ENCODE measurements at regions not wholly inside any gene's neighbourhood (a gene's known extent, or its start where the extent isn't known, plus 50 kb on each side); places are given as distances from the start of the nearest gene placed in this dataset.

GRCh38 chr11:64503186-64503753, 52.5 kb upstream of the SLC22A11 start:
- Histone ChIP-seq H3K27me3 (ENCODE audit: insufficient read depth, poor library complexity, severe bottlenecking) (no peaks in the 10 kb centered on the region), H3K27ac (replicated peaks) (no peak overlapping the region), H3K4me3 (replicated peaks; ENCODE audit: insufficient read depth, low read length) (no peak overlapping the region)
- peak in 1 of 2 experiments; percentile 15 for DNase-seq (ENCODE audit: low read depth in 1 of 2, low spot score in 1 of 2)
- TF ChIP-seq CTCF (IDR thresholded peaks at IDR 0.05; ENCODE audit: insufficient read depth, low read length) = no peak
- no peak for TF ChIP-seq POLR2AphosphoS5 (IDR thresholded peaks at IDR 0.05; ENCODE audit: low read depth)
- TF ChIP-seq REST (IDR thresholded peaks at IDR 0.05; ENCODE audit: insufficient replicate concordance, low read depth) = no peak
- no peak for TF ChIP-seq GABPA (IDR thresholded peaks at IDR 0.05; ENCODE audit: low read depth)
- no peak for TF ChIP-seq SPI1 (IDR thresholded peaks at IDR 0.05; ENCODE audit: borderline replicate concordance, low read depth)

- Histone ChIP-seq H3K4me3 (replicated peaks; ENCODE audit: insufficient read depth, low read length) (no peak overlapping the region), H3K27ac (replicated peaks) (no peak overlapping the region), H3K27me3 (ENCODE audit: insufficient read depth, poor library complexity, severe bottlenecking) (no peaks in the 10 kb centered on the region)
- TF ChIP-seq CTCF (IDR thresholded peaks at IDR 0.05; ENCODE audit: insufficient read depth, low read length) = no peak
- no peak for TF ChIP-seq GABPA (IDR thresholded peaks at IDR 0.05; ENCODE audit: low read depth)
- DNase-seq (ENCODE audit: low read depth in 1 of 2, low spot score in 1 of 2) = no peak
Observed at GRCh38 chr11:64504999-64505398, 50.7 kb upstream of the SLC22A11 start.
